GM12878 (cell line): ENCODE measurements at regions not wholly inside any gene's neighbourhood (a gene's known extent, or its start where the extent isn't known, plus 50 kb on each side); places are given as distances from the start of the nearest gene placed in this dataset.

Source experiments
- ATAC-seq: fragments of 200-7000 bp; cut with Tn5 transposase; 3 replicates; pipeline ENCODE4 v1.9.1; 2020; ENCODE audit warnings: mild to moderate bottlenecking, moderate library complexity
- BruUV-seq: library from RNA; stranded (reverse); fragments of 400-500 nt; replicated peaks from 2 replicates; lab custom pipeline; 2021; lab: Mats Ljungman, UMichigan
- CTCF ChIA-PET: fragments of 300-600 bp; sonication (Branson Sonifier 250); formaldehyde crosslinking; extraction: SDS; loops from one replicate; lab custom pipeline; 2021; ENCODE audit warnings: inconsistent platforms; lab: Yijun Ruan, JAX
- POLR2A ChIA-PET: fragments of 350-600 bp; formaldehyde crosslinking; extraction: SDS; loops from one replicate; lab custom pipeline; 2021; ENCODE audit warnings: inconsistent platforms; lab: Charles Lee
- RAD21 ChIA-PET: fragments of 300-600 bp; sonication (Branson Sonifier 250); formaldehyde crosslinking; loops from one replicate; lab custom pipeline; 2023; ENCODE audit warnings: antibody characterized with exemption; ENCODE audit not compliant: unreplicated experiment; lab: Charles Lee
- SMC1A ChIA-PET: fragments of 300-600 bp; sonication (Branson Sonifier 250); formaldehyde crosslinking; loops from one replicate; lab custom pipeline; 2023; ENCODE audit not compliant: unreplicated experiment, uncharacterized antibody; lab: Charles Lee
- DNase-seq: peaks from one replicate; pipeline ENCODE4 v3.0.0-alpha.2; 2011; ENCODE audit warnings: low read depth, low spot score
- FAIRE-seq: peaks from 3 replicates; lab custom pipeline; 2011; peaks lifted over from hg19 to GRCh38; lab: Jason Lieb, UNC
- H2AFZ ChIP-seq: 2 replicates; pipeline ENCODE4 v1.6.0; 2011; ENCODE audit warnings: low read depth, low read length, control low read depth; ENCODE audit not compliant: control insufficient read depth
- H3K27ac ChIP-seq: 2 replicates; pipeline ENCODE4 v1.5.1; 2011; ENCODE audit warnings: control low read depth; ENCODE audit not compliant: control insufficient read depth, insufficient read depth
- H3K27me3 ChIP-seq, 2 experiments: replicated peaks in 1 of 2; 2 replicates each; pipeline versions ENCODE4 v1.6.0 to v1.6.1; 2011; ENCODE audit warnings: low read length in 1 of 2; ENCODE audit not compliant: control insufficient read depth in 2 of 2, insufficient read depth in 2 of 2
- H3K36me3 ChIP-seq, 2 experiments: 2 replicates each; pipeline ENCODE4 v1.5.1; 2011; ENCODE audit warnings: low read length in 1 of 2; ENCODE audit not compliant: control insufficient read depth in 2 of 2, insufficient read depth in 2 of 2
- H3K4me1 ChIP-seq: 2 replicates; pipeline ENCODE4 v1.6.1; 2011; ENCODE audit warnings: mild to moderate bottlenecking, low read length, moderate library complexity, mixed read lengths; ENCODE audit not compliant: control insufficient read depth, insufficient read depth
- H3K4me2 ChIP-seq: 2 replicates; pipeline ENCODE4 v1.6.0; 2011; ENCODE audit warnings: control low read depth; ENCODE audit not compliant: control insufficient read depth, insufficient read depth
- H3K4me3 ChIP-seq: fragments of 200-600 bp; sonication (generic); 2 replicates; pipeline ENCODE4 v1.5.1; 2016
- H3K79me2 ChIP-seq: 2 replicates; pipeline ENCODE4 v1.6.0; 2011; ENCODE audit warnings: low read length; ENCODE audit not compliant: control insufficient read depth, insufficient read depth
- H3K9ac ChIP-seq: 2 replicates; pipeline ENCODE4 v1.8.0; 2011; ENCODE audit warnings: low read length, control low read depth, mixed read lengths; ENCODE audit not compliant: control insufficient read depth, insufficient read depth
- H3K9me3 ChIP-seq: replicated peaks from 3 replicates; pipeline ENCODE4 v1.5.1; 2011; ENCODE audit warnings: mild to moderate bottlenecking, low read length; ENCODE audit not compliant: control insufficient read depth, insufficient read depth
- H4K20me1 ChIP-seq: 2 replicates; pipeline ENCODE4 v1.6.0; 2011; ENCODE audit not compliant: control insufficient read depth, insufficient read depth
- HCFC1 ChIP-seq: fragments of 150-350 bp; IDR thresholded peaks from 2 replicates; pipeline ENCODE4 v1.6.1; 2014; ENCODE audit warnings: low read length
- IKZF1 ChIP-seq: fragments of 450-650 bp; conservative IDR thresholded peaks from 2 replicates; pipeline ENCODE4 v1.6.1; 2017; ENCODE audit warnings: antibody characterized with exemption, mild to moderate bottlenecking
- JUNB ChIP-seq: IDR thresholded peaks from 2 replicates; pipeline ENCODE4 v1.6.1; 2016; ENCODE audit warnings: antibody characterized with exemption, mild to moderate bottlenecking
- JUND ChIP-seq: IDR thresholded peaks from 2 replicates; pipeline ENCODE4 v1.6.1; 2012; ENCODE audit warnings: low read depth, mild to moderate bottlenecking, low read length, improper control_type of control experiment, moderate library complexity
- KDM1A ChIP-seq: fragments of 200-600 bp; sonication (generic); IDR thresholded peaks from 2 replicates; pipeline ENCODE4 v1.6.1; 2016; ENCODE audit warnings: borderline replicate concordance
- MEF2B ChIP-seq: fragments of 450-650 bp; IDR thresholded peaks from 2 replicates; pipeline ENCODE4 v1.6.1; 2018; ENCODE audit warnings: mild to moderate bottlenecking, moderate library complexity; ENCODE audit not compliant: partially characterized antibody, poor library complexity, severe bottlenecking
- MYB ChIP-seq: fragments of 150-350 bp; IDR thresholded peaks from 2 replicates; pipeline ENCODE4 v1.6.1; 2014; ENCODE audit warnings: mild to moderate bottlenecking, low read depth, low read length, borderline replicate concordance
- PML ChIP-seq: IDR thresholded peaks from 2 replicates; pipeline ENCODE4 v1.6.1; 2012; ENCODE audit warnings: low read length, inconsistent platforms
- SIN3A ChIP-seq: IDR thresholded peaks from 2 replicates; pipeline ENCODE4 v1.6.1; 2012; ENCODE audit warnings: low read depth, low read length, improper control_type of control experiment
- TCF7 ChIP-seq: IDR thresholded peaks from 2 replicates; pipeline ENCODE4 v1.6.1; 2014; ENCODE audit warnings: antibody characterized with exemption, borderline replicate concordance
- WRNIP1 ChIP-seq: IDR thresholded peaks from 2 replicates; pipeline ENCODE4 v1.6.1; 2011; ENCODE audit warnings: low read depth, low read length, improper control_type of control experiment, borderline replicate concordance
- YBX1 ChIP-seq: fragments of 450-650 bp; IDR thresholded peaks from 2 replicates; pipeline ENCODE4 v1.6.1; 2016; ENCODE audit warnings: antibody characterized with exemption
- ZNF217 ChIP-seq: fragments of 450-650 bp; IDR thresholded peaks from 2 replicates; pipeline ENCODE4 v1.6.1; 2017; ENCODE audit warnings: antibody characterized with exemption, mild to moderate bottlenecking
- WGBS: methylation state at CpG from one replicate; pipeline ENCODE4 v1.1.6; 2016; ENCODE audit warnings: low lambda C conversion rate; ENCODE audit not compliant: insufficient replicate concordance, insufficient coverage; ENCODE audit errors: missing lambda C conversion rate; 5-methylcytosine and 5-hydroxymethylcytosine counted together
- in situ Hi-C: fragments of 300-500 bp; cut with MboI; formaldehyde crosslinking; loops from 9 replicates; pipeline ENCODE4 v1.14.3; 2018; ENCODE audit warnings: mixed read lengths
- intact Hi-C: fragments of 100-400 bp; cut with micrococcal nuclease; formaldehyde crosslinking; loops from one replicate; pipeline ENCODE4 v1.14.2; 2022; ENCODE audit not compliant: unreplicated experiment
- TF ChIP-seq, protein P1 (sequence below): fragments of 450-650 bp; IDR thresholded peaks from 2 replicates; pipeline ENCODE4 v1.6.1; 2017; ENCODE audit warnings: mild to moderate bottlenecking, moderate library complexity
- TF ChIP-seq, protein P2 (sequence below): fragments of 150-350 bp; IDR thresholded peaks from 2 replicates; pipeline ENCODE4 v1.6.1; 2016; ENCODE audit warnings: low read depth, low read length
- TF ChIP-seq, protein P3 (sequence below): fragments of 450-650 bp; IDR thresholded peaks from 2 replicates; pipeline ENCODE4 v1.6.1; 2017; ENCODE audit warnings: mild to moderate bottlenecking
- TF ChIP-seq, protein P4 (sequence below): fragments of 450-650 bp; IDR thresholded peaks from 2 replicates; pipeline ENCODE4 v1.6.1; 2017; ENCODE audit warnings: borderline replicate concordance

DNA sequence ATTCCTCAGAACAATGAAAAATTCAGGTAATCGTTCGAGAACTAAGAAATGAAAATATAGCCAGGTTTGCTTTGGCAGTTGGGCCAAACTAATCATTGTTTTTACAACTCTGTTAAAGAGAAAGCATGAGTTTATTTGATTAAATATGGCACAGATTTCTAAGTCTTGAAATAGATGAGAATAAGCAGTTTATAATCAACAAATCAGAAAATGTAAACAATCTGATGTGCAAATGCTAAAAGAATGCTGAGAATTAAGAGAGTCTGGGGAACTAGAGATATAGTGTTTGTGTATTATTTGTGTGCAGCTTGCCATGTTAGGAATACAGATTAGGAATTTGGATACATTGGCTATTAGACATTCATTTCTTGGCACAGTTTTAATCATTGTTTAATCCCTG lies 212.5 kb downstream of the TANC2 start:
- no peaks in the 10 kb centered on the region for H3K9me3 ChIP-seq
- H3K9ac ChIP-seq = no peak overlapping the region
- DNase-seq (no peak), ATAC-seq (no peak), FAIRE-seq (no peak)
- H3K4me3 ChIP-seq = no peak overlapping the region
- H3K27me3 ChIP-seq = no peaks in the 10 kb centered on the region
- no peaks in the 10 kb centered on the region for H3K36me3 ChIP-seq
- WGBS = 82% methylated on average over 2 of the region's 2 CpGs
- ChIA-PET POLR2A (no interaction called here), CTCF (no interaction called here), RAD21 (no interaction called here), SMC1A (no interaction called here)
- in situ Hi-C loops = no loop called here
- BruUV-seq = no TSS peak
- intact Hi-C loops = no loop called here
- H3K4me2 ChIP-seq = no peak overlapping the region
- H2AFZ ChIP-seq = no peak overlapping the region
- H3K27ac ChIP-seq = no peak overlapping the region
- no peaks in the 10 kb centered on the region for H4K20me1 ChIP-seq
- no peaks in the 10 kb centered on the region for H3K4me1 ChIP-seq
- no peaks in the 10 kb centered on the region for H3K79me2 ChIP-seq
- TF ChIP-seq JUNB (no peak), JUND (no peak), SIN3A (no peak), KDM1A (no peak), YBX1 (no peak), IKZF1 (no peak), MEF2B (no peak), MYB (no peak), TCF7 (no peak), WRNIP1 (no peak), PML (no peak), ZNF217 (no peak), HCFC1 (no peak)
- TF ChIP-seq, protein P1, sequence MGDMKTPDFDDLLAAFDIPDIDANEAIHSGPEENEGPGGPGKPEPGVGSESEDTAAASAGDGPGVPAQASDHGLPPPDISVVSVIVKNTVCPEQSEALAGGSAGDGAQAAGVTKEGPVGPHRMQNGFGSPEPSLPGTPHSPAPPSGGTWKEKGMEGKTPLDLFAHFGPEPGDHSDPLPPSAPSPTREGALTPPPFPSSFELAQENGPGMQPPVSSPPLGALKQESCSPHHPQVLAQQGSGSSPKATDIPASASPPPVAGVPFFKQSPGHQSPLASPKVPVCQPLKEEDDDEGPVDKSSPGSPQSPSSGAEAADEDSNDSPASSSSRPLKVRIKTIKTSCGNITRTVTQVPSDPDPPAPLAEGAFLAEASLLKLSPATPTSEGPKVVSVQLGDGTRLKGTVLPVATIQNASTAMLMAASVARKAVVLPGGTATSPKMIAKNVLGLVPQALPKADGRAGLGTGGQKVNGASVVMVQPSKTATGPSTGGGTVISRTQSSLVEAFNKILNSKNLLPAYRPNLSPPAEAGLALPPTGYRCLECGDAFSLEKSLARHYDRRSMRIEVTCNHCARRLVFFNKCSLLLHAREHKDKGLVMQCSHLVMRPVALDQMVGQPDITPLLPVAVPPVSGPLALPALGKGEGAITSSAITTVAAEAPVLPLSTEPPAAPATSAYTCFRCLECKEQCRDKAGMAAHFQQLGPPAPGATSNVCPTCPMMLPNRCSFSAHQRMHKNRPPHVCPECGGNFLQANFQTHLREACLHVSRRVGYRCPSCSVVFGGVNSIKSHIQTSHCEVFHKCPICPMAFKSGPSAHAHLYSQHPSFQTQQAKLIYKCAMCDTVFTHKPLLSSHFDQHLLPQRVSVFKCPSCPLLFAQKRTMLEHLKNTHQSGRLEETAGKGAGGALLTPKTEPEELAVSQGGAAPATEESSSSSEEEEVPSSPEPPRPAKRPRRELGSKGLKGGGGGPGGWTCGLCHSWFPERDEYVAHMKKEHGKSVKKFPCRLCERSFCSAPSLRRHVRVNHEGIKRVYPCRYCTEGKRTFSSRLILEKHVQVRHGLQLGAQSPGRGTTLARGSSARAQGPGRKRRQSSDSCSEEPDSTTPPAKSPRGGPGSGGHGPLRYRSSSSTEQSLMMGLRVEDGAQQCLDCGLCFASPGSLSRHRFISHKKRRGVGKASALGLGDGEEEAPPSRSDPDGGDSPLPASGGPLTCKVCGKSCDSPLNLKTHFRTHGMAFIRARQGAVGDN = no peak
- TF ChIP-seq, protein P2, sequence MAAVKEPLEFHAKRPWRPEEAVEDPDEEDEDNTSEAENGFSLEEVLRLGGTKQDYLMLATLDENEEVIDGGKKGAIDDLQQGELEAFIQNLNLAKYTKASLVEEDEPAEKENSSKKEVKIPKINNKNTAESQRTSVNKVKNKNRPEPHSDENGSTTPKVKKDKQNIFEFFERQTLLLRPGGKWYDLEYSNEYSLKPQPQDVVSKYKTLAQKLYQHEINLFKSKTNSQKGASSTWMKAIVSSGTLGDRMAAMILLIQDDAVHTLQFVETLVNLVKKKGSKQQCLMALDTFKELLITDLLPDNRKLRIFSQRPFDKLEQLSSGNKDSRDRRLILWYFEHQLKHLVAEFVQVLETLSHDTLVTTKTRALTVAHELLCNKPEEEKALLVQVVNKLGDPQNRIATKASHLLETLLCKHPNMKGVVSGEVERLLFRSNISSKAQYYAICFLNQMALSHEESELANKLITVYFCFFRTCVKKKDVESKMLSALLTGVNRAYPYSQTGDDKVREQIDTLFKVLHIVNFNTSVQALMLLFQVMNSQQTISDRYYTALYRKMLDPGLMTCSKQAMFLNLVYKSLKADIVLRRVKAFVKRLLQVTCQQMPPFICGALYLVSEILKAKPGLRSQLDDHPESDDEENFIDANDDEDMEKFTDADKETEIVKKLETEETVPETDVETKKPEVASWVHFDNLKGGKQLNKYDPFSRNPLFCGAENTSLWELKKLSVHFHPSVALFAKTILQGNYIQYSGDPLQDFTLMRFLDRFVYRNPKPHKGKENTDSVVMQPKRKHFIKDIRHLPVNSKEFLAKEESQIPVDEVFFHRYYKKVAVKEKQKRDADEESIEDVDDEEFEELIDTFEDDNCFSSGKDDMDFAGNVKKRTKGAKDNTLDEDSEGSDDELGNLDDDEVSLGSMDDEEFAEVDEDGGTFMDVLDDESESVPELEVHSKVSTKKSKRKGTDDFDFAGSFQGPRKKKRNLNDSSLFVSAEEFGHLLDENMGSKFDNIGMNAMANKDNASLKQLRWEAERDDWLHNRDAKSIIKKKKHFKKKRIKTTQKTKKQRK = no peak
- TF ChIP-seq, protein P3, sequence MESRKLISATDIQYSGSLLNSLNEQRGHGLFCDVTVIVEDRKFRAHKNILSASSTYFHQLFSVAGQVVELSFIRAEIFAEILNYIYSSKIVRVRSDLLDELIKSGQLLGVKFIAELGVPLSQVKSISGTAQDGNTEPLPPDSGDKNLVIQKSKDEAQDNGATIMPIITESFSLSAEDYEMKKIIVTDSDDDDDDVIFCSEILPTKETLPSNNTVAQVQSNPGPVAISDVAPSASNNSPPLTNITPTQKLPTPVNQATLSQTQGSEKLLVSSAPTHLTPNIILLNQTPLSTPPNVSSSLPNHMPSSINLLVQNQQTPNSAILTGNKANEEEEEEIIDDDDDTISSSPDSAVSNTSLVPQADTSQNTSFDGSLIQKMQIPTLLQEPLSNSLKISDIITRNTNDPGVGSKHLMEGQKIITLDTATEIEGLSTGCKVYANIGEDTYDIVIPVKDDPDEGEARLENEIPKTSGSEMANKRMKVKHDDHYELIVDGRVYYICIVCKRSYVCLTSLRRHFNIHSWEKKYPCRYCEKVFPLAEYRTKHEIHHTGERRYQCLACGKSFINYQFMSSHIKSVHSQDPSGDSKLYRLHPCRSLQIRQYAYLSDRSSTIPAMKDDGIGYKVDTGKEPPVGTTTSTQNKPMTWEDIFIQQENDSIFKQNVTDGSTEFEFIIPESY = no peak
- TF ChIP-seq, protein P4, sequence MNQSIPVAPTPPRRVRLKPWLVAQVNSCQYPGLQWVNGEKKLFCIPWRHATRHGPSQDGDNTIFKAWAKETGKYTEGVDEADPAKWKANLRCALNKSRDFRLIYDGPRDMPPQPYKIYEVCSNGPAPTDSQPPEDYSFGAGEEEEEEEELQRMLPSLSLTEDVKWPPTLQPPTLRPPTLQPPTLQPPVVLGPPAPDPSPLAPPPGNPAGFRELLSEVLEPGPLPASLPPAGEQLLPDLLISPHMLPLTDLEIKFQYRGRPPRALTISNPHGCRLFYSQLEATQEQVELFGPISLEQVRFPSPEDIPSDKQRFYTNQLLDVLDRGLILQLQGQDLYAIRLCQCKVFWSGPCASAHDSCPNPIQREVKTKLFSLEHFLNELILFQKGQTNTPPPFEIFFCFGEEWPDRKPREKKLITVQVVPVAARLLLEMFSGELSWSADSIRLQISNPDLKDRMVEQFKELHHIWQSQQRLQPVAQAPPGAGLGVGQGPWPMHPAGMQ = no peak
